GM21723 (cell line): ENCODE measurements at regions not wholly inside any gene's neighbourhood (a gene's known extent, or its start where the extent isn't known, plus 50 kb on each side); places are given as distances from the start of the nearest gene placed in this dataset.
"Not testable (repeated sequence)": the region's sequence is repeated elsewhere in the genome, so short reads cannot be mapped to it uniquely, and the experiment has no call there.

Experiments used
- ATAC-seq: cut with Tn5 transposase; IDR thresholded peaks from one replicate; pipeline ENCODE4 v1.9.1; 2021; ENCODE audit warnings: mild to moderate bottlenecking, moderate library complexity; ENCODE audit not compliant: unreplicated experiment

DNA sequence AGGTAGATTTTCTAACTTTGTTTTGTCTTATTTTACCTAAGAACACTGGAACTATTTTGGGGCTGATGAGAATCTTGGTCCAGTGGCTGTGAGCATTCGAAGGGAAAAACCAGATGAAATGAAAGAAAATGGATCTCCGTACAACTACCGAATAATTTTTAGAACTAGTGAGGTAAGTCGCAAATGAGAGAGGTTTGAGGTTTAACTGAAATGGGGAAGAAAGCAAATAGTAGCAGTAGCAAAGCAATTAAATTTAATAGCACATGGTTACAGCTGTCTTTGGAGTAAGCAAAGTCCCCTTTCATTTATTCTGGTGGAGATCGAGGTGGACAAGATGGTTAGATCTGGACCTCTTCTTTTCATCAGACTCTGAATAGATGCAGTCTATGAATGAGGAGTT, 313.5 kb upstream of the RGS6 start:
- no peak for ATAC-seq

DNA sequence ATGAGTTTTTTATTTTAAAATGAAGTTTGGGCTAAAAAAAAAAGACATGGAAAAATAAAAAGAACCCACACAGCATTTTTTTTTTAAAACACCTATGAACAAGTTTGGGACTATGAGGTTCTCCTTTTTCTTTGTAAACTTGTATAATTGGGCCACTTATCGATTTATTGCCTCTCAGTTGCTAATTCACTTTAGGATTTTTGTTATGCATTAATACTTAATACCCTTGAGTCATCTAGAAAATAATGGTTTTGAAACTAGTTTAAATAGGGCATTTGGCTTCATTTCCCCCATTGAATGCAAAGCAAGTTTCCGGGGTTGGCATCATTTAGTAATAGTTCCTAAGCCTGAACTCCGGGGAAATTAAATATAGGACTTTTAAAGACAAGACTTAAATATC, 312.8 kb upstream of the RGS6 start:
- ATAC-seq: no peak

DNA sequence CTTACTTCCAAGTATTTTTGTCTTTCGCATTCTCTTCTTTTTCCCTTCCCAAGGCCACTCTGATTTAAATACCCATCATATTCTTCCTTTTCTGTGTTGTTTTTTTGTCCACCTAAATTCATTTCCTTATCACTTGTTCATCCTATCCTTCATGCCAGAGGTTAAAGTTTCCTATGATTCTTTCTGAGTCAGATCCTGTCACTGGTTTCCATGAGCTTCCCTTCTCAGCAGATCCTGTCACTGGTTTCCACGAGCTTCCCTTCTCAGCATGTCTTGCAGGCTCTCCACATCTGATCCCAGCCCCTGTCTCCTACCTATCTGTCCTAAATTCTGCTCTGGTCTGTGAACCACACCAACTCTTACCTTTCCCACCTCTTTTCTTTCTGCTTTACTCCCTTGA, 311.8 kb upstream of the RGS6 start:
- ATAC-seq: no peak

DNA sequence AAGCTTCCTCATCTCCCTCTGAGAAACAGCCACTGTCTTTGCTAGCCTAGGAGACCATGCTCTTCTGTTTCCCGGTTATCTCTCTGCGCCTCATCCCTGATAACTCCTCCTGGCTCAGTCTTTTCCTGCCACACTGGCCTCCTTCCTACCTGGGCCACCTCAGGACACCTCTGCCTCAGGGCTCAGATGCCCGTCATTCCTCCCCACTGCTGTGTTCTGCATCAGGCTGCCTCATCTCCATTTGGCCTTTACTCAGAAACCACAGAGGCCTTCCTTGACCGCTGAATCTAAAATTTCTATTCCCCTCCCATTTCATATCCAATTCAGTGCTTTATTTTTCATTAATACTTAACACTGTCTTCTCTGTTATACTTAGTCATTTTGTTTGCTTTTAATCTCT, 311.0 kb upstream of the RGS6 start:
- ATAC-seq: no peak

DNA sequence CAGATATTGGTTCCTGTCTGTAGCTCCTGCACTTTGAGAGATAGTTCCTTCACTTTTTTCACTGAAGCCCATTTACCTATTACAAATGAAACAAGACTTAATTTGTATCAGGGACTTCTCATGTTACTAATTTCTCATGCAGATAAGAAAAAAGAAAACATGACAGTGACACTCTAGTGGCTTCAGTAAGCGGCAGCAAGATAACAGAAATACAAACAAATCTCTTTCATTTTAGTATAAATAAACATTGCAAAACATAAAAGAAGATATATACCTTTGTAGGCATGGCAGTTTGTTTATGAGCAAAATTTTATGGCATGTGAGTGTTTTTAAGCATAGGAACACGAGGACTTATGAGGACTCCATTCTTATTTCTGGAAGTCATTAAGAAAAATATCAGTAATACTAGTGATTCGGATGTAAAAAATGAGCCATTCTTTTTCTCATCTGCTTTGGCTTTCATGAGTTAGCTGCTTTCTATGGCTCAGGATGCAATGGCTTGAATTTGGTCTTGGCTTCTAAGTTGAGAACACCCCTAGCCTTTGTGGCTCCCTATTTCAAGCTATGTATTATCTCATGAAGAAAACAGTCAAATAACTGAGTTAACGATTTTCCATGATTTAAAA, 310.1 kb upstream of the RGS6 start:
- ATAC-seq: no peak

DNA sequence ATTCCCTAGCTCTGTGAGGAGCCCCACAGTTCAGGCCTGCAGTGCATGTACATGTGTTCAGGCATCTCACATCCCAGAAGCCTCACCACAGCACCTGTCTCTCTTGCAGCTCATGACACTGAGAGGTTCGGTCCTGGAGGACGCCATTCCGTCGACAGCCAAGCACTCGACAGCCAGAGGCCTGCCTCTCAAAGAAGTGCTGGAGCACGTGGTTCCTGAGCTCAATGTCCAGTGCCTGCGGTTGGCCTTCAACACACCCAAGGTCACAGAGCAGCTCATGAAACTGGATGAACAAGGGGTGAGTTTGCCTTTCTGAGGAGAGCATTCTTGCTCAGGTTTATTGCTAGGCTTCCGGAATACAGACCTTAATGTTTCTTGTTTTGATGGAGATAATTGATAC, 308.3 kb upstream of the RGS6 start:
- ATAC-seq: no peak

DNA sequence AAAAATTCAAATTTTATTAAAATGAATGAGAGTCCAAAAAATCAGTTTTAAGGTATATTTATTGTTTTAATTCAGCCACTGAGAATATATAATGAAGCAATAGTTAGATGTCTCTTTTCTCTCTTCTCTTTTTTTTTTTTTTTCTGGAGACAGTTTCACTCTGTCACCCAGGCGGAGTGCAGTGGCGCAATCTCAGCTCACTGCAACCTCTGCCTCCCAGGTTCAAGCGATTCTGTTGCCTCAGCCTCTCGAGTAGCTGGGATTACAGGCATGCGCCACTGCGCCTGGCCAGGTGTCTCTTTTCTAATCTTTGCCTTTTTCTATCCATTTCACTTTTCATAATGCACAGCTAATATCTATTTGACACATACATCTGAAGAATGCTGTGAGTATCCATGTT, 307.1 kb upstream of the RGS6 start:
- ATAC-seq: no peak

DNA sequence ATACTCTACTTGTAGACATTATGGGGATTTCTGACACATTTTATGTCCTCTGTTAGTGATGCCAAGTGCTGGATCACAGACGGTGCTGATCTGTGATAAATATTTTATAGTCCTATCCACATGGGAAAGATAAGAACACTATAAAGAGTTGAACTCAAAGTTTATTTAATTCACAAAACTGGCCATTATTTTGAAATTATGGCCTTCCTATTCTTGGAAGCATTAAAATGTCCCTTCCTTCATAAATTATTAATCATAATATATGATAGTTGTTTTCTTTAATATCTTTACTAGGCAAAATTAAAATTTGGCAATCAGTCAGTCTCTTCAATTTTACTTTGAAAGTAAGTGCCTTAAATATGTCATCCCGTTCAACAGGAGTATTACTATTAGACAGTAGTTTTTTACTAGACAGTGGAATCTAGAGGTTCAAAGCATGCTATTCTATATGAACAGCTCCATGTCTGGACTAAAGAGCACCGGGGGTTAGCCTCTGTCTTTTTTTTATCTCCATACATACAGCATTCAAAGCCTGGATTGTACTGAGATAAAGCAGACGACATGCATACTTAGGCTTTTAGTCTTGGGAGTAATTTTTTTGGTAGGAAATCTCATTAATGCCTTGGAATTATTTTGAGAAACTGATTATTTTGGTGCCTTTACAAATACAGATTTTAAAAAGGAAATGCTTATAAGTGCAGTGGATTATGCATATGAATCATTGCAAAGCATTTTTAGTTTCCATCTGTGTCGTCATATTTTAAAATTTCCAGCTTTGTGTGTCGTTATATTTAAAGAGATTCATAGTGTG, 306.1 kb upstream of the RGS6 start:
- no peak for ATAC-seq

DNA sequence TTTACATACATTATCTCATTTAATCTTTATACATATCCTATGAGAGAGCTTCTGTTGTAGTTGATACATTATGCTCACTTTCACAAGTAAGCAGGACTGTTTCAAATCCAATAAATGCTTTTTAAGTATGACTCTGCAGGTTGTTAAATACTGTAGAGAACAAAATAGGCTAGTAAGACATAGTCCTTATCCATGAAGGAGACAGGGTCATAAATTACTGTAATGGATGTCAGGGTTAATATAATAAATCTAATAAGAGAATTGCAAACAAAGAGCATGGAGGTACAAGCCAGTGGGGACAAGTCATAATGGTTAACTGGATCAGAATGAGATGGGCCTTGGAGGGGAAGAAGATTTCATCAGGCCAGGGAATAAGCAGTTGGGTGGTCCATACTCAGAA, 303.8 kb upstream of the RGS6 start:
- no peak for ATAC-seq

DNA sequence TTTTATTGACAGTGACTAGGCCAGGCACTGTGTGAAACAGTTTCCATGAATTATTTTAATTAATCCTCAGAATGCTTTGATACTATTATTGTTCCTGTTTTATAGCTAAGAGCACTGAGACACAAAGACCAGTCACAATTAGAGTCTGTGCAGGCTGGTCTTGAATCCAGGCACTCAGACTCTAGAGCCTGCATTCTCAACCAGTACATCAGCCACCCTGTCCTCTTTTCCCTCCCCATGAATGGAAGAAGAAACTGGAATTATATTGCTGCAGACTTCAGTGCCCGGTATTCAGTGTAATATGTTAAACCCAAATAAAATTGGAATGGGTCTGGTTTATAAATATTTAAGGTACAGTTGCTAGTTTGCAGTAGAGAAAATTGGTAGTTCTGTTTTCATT, 303.0 kb upstream of the RGS6 start:
- ATAC-seq: no peak

DNA sequence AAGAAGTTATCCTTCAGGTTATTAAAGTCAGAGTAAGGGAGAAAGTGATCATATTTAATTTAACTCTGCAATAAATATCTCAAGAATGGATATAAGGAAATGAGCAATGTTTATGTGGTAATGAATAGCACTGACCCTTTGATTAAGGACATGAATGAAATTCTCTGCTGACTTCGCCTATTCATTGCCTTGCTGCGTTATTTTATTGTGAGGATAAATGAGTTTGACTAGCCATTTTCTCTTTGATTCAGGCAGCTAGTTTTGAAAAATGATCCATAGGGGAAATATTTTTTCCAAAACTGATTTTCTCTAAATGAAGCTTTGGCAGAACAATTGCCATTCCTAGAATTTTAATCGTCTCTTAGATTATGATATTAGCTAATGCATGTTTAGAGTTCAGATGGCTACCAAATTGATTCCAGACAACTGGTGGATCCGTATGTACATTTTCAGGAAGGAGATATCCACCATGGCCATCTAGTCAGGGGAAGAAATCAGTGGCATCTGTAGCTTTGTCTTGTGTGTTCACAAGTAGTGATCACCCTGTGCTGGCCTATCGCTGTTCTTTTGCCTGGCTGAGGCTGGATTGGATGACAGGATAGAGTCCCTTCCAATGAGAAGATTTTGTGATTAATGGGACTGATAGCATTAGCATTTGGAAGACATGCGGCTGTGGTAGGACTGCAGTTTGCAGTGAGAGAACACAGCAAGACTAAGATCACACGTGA, 302.3 kb upstream of the RGS6 start:
- ATAC-seq: no peak

DNA sequence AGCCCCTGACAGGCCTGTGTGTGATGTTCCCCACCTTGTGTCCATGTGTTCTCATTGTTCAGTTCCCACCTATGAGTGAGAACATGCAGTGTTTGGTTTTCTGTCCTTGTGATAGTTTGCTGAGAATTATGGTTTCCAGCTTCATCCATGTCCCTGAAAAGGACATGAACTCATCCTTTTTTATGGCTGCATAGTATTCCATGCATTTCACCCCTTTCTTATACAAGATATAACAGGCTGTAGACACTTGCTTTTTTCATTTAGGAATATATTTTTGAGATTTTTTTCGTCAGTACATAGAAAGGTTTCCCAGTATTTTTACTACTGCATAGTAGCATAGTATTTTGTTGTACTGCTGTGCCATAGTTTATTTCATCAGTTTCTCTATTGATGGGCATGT, 301.2 kb upstream of the RGS6 start:
- not testable (repeated sequence) for ATAC-seq

DNA sequence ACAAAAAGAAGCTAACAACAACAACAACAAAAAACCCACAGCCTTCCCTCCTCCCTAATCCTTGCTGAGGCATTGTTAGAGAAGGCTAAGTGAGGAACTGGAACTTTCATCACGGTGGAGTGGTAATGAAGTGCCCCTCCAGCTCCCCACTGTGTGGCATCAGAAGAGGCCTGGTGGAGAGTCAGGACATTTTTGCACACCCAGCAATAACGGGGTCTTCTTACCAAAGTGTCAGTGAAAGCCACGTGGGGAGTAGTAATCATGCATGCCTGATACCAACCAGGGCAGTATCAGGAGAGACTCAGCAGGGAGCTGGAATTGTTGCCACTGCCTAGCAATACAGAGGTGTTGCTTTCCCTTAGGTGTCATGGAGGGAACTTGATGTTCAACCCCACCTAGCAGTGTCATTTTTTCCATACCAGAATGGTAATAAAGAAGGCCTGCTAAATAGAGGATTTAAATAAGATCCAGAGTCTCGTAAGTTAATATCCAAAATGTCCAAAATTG, 299.7 kb upstream of the RGS6 start:
- no peak for ATAC-seq

DNA sequence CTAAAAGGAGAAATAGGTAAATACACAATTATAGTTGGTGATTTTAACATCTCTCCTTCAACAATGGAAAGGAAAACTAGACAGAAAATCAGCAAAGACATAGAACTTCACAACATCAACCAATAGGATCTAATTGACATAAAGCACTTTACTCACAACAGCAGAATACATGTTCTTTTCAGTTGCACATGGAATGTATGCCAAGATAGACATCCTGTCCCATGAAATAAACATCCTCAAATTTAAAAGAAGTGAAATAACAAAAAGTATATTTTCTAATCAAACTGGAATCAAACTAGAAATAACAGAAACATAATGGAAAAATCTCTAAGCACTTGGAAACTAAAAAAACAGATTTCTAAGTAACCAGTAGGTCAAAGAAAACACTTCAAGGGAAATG, 296.2 kb upstream of the RGS6 start:
- ATAC-seq: no peak

DNA sequence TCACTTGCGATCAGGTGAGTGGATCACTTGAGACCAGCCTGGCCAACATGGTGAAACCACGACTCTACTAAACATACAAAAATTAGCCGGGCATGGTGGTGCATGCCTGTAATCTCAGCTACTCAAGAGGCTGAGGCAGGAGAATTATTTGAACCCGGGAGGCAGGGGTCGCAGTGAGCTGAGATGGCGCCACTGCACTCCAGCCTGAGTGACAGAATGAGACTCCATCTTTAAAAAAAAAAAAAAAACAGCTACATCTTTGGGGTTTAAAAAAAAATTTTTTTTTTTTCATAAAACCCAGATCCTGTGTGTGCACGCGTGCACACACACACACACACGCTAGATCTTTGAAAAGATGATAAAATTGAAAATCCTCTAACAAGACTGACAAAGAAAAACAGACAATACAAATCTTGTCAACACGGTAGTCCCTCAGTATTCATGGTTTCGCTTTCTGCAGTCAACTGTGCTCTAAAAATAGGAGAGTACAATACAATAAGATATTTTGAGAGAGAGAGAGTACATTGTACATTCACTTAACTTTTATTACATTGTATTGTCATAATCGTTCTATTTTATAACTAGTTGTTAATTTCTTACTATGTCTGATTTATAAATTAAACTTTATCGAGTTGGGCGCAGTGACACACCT, 295.3 kb upstream of the RGS6 start:
- no peak for ATAC-seq

DNA sequence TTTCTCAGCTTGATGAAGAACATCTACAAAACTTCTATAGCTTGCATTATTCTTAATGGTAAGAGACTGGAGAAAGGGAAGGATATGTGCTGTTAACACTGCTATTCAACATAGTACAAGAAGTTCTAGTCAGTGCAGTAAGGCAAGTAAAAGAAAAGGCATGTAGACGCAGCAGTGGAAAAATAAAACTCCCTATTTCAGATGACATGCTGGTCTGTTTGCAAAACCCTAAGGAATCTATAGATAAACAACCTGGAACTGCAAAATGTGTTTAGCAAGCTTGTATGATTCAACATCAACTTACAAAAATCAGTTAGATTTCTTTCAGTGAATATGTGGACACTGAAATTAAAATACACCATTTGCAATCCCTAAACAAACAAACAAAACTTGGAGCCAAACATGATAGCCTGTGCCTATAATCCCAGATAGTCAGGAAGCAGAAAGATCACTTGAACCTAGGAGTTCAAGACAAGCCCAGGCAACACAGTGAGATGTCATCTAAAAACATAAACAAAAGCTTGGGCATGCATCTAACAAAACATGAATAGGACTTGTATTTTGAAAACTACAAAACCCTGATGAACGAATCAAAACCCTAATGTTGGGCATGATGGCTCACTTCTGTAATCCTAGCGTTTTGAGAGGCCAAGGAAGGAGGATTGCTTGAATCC, 293.6 kb upstream of the RGS6 start:
- ATAC-seq: no peak

DNA sequence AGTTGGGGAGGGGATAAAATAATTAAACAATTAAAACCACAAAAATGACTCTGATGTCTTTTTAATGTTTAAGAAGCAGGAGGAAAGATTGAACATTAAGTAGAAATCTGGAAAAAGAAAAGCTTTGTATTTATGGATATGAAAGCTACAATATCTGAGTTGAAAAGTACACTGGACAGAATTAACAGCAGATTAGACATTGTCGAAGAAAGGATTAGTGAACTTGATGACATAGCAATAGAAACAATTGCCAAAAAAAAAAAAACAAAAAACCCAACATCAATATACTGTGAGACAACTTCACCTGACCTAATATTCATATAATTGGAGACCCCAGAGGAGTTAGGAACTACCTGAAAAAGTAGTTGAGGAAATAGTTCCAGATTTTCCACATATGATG, 289.5 kb upstream of the RGS6 start:
- no peak for ATAC-seq

DNA sequence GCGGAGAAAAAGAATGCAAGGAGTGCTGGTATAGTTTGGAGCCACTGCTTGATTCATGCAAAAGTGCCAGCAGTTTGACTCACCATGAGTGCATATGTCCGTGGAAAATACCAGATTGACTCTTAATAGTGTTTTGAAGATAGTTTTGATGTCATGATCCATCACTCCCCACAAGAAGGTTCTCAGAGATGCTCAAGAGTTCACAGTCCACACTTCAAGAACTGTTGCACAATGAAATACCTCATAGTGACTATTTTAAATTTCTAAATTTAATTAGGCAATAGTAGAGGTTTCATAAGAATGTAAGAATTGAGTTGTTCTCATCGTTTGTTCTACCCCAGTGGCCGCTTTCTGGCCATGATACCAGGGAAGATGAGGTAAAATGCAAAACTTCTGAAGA, 286.6 kb upstream of the RGS6 start:
- no peak for ATAC-seq

DNA sequence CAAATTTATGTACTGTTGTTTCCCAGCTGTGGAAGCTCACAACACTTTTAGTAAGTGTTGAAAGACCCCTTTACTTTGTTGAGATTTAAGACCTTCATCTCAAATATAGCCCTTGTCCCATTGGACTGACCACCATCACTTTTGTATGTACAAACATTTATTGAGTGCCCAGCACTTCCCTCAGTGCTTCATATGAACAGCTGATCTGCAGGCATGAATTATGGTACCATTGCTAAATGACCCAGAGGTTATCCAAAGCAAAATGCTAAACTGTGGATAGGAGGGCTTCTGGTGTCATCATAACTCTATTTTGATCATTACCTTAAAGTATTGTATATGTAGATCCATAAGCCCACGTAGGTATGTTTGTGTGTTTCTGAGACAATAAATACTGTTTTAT, 285.7 kb upstream of the RGS6 start:
- ATAC-seq: no peak

DNA sequence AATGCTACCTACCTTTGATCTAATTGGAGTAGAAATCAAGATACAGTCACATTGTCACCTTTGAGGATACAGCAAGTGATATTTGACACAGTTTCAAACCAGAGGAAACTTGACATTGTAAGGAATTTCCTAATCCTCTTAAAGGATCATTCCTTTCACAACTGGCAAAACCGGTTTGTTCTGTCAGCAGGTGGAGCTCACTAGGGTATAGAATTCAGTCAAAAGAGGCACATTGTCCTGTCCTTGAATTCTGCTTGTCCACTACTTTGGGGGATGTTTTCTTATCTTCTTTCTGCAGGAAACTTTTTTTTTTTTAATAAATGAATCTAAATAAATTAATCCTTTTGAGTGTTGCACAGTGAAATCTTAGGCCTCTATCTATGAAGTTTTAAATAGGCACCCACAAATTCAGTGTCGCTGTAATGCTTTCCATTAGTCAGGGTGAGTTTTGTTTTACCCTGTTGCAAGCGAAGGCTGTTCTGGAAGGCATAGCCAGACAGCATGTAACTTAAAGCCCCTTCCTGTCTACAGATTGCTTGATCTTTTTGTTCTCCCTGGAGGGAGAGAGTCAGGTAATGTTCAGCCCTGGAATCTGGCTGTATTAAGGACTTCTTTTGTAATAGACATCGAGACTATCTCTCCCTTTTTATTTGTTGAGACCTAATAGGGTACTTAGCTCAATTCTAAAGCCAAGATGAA, 285.0 kb upstream of the RGS6 start:
- ATAC-seq: no peak
